GM11168 (cell line): ENCODE measurements at regions not wholly inside any gene's neighbourhood (a gene's known extent, or its start where the extent isn't known, plus 50 kb on each side); places are given as distances from the start of the nearest gene placed in this dataset.

Source experiments
- in situ Hi-C: fragments of 300-500 bp; cut with MboI; formaldehyde crosslinking; loops from one replicate; pipeline ENCODE4 v1.12.0; 2022; ENCODE audit warnings: low sequenced_read_pairs; ENCODE audit not compliant: unreplicated experiment

DNA sequence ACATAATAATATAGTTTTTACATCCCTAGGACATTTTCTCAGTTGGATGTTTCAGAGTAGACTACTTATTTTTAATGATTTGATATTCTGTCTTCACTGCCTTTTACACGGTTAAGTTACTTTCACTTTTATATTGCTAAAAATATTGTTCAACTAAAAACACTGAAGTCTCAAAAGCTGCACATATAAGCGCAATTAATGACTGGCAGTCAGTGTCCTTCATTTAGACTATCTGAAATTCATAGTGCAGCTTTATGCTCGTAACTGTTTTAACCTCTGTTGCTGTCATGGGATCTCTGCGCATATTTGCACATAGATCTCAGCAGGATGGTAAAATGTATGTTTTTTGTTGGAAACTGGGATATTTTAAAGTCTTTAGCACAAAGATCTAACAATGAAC is 864.3 kb downstream of the SLITRK6 start:
- in situ Hi-C loops = no loop called here

DNA sequence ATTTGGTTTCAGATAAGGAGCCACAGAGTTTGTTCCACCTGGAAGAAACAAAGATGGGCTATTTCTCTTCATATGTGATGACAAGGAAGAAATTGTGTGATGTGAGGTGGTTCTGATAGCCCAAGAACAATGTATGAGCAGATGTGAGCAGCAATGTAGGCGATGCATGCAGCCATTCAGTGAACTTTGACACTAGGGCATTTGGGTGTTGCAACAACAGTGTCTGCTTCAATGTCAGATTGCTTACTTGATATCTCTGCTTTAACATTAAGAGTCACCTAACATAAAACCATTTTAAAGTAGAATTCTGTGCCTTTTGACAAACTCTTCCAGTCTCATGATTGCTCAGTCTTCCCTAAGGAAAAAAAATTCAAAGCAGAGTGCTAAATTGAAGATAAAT is 865.4 kb downstream of the SLITRK6 start:
- in situ Hi-C loops = no loop called here

DNA sequence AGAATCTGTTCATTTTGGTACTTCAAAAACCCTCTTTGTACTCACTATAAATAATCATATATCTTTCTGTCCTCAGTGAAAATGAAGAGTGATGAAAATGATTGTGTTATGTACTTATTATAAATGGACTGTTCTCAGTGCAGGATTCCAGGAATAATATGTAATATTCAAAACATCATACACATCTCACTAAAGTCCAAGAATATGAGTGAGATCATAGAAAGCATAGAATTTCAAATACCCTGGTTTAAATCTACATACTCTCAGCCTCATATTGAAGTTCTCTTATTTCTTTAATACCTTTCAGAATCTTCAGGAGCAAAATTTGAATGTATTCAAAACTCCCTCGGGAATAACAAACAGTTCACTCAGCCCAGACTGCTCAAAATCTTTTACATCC is 868.0 kb downstream of the SLITRK6 start:
- in situ Hi-C loops = no loop called here

DNA sequence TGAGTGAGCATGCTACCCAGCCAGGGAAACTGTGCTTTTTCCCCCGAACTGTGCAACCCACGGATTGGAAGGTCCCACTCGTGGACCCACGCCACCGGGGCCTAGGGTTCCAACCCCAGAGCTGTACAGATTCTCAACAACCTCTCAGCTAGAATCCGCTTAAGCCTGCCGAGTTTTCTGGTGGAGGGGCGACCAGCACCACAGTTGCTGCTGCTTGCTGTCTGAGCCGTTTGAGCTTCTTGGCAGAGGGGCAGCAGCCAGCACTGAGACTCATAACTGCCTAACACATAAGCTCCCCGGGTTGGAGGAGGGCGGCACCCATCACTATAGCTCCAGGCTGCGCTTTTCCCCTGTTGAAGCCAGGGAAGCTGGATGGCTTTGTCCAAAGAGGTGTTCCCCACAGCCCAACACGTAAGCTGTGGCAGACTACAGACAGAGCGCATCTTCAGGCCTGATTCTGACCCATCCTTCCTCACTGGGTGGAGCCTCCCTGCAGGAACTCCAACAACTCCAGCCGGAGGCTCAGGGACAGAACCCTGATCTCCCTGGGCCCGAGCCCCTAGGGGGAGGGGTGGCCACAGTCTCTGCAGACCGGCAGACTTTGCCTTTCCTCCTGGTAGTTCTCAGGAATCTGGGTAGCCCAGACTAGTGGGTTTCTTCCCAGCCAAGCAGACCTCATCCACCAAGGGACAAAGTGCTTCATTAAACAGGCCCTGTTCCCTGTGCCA is 871.6 kb downstream of the SLITRK6 start:
- in situ Hi-C loops = no loop called here

DNA sequence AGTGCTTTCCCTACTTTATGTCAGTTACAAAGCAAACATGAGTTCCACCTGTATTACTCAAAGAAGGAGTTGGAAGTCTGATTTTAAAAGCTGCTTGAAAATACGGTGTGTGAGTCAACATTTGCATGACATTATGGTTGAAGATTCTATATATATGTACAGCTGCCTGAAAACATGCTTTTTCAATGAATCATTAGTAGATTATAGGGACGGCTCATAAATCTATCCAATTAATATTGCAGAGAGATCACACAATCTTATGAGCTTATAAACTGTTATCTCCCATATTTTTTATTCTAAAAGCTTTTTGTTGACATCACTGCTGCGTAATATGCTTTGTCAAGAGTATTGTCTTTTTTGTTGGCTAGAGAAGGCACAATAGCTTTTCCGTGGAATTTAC is 873.8 kb downstream of the SLITRK6 start:
- in situ Hi-C loops = no loop called here

DNA sequence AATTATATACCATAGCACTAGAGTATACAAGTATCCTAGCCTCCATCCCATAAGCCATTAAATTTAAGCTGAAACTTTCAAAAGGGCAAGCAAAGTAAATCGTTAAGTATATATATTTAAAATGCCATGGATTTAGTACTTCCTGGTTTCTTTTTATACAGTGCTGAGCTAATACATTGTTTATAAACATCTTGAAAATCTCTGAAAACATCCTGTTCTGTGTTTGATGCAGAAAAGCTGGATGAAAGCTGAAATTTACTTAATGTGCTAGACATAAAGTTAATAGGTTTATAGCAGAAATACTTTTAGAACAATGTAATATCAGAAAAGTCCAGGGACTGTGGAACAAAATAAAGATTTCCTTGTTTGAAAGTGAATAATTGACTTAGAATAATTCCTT is 875.4 kb downstream of the SLITRK6 start:
- in situ Hi-C loops = no loop called here

DNA sequence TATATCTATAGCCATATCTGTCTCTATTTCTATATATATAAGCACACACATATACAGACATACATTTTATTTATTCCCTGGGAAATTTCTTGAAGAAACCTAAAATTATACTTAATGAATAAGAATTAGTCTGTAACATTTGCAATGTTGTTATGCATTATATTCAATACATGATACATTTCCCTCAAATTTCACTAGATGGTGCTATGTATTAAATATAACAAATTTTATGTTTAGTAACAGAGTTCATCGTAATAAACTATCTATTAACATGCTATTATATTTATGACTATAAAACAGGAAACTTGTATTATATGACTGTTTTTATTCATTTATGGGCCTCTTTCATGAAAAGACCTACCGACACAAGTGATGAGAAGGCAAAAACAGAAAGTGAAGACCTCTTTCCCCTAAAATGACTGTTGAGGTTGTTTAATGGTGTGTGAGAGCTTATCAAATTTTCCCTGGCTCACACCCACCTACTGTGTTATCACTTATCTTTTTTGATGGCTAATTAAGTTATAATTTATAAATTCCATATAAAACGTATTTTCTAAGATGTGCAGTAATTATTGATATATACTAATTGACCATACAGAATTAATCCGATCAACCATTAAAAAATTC is 881.9 kb downstream of the SLITRK6 start:
- in situ Hi-C loops = no loop called here

DNA sequence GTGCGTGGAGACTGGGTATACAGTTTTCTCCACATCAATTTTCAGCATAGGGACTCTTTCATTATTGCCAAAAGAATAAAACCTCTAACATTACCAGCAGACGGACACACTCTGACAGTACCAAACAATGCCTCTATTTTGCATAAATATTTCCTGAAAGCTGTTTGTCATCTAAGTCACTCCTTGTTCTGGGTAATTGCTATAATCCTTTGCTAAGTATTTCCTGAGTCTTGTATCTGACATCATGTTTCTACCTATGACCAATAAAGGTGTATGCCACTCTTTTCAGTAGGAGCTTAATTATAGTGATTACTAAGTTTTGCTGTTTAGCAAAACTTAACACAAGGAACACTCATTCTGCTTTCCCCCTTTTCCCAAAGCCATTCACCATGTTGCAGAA is 886.5 kb downstream of the SLITRK6 start:
- in situ Hi-C loops = no loop called here

DNA sequence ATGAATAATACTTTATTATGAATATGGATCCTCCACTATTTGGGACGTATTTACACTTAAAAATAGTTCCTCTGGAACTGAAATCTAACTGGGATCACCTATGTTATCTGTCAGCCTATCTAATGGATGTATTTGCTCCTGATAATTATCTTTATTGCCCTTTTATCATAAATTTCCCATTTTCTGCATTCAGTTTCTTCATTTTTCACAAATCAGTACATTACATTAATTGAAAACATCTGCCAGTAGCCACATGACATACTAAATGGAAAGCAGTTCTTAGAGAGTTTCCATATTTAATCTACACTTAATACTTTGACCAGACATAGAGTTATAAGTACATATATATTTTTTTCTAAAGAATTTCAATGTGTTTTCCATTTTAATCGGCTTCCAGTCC is 888.8 kb downstream of the SLITRK6 start:
- in situ Hi-C loops = no loop called here

DNA sequence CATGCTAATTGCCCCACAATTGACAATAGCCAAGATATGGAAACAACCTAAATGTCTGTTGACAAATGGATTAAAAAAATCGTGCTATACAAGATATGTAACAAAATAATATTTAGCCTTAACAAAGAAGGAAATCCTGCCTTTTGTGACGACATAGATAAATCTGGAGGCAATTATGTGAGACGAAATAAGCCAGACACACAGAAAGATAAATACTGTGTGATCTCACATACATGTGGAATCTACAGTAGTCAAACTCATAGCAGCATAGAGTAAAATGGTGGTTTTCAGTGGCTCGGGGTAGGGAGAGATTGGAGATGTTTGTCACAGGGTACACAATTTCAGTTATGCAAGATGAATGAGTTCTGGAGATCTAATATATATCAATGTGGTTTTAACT is 895.8 kb downstream of the SLITRK6 start:
- in situ Hi-C loops = no loop called here

DNA sequence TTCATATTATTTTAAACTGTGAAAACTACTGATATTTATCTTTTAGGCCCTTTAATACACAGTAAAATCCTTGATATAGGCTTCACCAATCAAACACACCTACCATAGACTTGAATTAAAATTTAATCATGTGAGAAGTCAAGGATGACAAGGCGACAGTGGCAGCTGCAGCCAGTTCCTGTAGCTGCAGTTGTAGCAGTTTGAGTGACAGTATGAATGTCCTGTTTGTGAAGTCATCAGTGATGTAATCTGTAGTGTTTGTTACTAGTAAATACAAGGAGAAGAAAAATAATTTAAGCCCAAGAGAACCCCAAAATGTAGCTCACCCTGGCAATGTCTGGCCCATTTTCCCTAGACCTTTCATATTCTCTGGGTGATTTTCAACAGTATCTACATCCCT is 897.0 kb downstream of the SLITRK6 start:
- in situ Hi-C loops = no loop called here

DNA sequence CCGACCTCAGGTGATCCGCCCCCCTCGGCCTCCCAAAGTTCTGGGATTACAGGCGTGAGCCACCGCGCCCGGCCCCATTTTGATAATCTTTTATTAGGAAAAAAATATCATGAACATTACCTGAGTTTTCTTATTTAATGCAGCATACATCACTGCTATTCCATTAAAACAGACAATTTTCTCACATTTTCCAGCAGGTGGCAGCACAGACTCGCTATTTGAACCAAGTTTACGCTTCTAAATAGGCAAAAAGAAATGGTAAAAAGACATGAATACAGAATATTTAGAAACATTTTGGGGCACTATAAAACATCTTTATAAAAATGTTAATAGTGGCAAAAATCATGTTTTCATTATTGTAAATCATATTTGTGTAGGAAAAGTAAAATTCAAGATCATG is 903.1 kb downstream of the SLITRK6 start:
- in situ Hi-C loops = loop anchor here (10.0 kb wide), 1 partner anchor 909 kb away; no protein-coding TSS in a partner anchor

DNA sequence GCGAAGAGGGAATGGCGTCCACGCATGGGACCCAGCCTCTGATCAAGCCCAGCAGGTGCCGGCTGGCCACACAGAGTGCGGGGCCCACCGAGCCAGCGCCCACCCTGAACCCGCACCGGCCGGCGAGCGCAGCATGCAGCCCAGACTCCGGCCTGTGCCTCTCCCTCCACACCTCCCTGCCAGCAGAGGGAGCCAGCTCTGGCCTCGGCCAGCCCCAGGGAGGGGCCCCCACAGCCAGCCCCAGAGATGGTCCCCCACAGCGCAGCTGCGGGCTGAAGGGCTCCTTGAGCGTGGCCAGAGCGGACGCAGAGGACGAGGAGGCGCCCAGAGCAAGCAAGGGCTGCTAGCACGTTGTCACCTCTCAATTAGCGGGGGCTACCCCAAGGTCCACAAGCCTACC is 904.5 kb downstream of the SLITRK6 start:
- in situ Hi-C loops = loop anchor here (10.0 kb wide), 1 partner anchor 910 kb away; no protein-coding TSS in a partner anchor

DNA sequence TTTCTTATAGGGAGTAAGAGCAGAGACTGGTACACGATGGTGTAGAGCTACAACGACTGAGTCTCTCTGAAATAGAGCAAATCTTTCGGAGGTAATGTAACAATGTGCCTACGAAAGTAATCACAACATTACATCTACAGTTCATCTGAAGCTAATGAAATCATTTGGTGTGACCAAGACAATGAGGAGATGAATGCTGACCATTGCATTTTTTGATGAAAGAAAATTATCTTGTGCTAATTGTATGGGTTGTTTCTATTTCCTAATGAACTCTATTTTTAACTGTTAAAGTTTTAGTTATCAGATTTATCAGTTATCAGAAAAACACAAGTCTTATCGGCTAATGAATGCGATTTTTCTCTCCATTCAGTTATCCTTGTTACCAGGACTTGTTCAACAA is 913.4 kb downstream of the SLITRK6 start:
- in situ Hi-C loops = no loop called here

DNA sequence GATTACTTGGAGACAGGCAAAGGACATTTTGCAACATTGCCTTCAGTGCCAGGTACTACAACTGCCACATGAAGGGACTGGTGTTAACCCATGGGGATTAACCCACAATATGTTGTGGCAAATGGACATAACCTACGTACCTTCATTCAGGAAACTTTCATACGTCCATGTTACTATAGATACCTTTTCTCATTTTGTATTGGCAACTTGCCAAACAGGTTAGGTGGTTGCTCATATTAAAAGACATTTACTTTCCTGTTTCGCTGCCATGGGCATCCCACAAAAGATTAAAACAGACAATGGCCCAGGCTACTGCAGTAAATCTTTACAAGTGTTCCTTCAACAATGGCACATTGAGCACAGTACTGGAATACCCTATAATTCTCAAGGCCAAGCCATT is 925.3 kb downstream of the SLITRK6 start:
- in situ Hi-C loops = no loop called here

DNA sequence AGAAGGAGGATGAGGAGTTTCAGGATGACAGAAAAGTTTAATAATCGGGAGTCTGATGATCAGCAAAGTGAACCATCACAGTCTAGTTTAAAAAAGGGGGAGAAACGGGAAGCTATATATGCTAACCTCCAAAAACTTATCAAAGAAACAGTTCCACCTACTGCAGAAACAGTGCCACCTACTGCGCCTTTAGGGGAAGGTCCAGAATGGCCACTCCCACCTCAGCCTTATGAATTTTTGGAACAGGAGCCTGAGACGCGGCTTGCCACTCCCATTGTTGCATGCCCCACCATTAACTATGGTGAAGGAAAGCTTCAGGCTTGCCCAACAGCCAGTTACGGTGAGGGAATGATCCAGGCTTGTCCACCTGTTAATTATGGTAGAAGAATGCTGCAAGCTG is 929.0 kb downstream of the SLITRK6 start:
- in situ Hi-C loops = no loop called here

DNA sequence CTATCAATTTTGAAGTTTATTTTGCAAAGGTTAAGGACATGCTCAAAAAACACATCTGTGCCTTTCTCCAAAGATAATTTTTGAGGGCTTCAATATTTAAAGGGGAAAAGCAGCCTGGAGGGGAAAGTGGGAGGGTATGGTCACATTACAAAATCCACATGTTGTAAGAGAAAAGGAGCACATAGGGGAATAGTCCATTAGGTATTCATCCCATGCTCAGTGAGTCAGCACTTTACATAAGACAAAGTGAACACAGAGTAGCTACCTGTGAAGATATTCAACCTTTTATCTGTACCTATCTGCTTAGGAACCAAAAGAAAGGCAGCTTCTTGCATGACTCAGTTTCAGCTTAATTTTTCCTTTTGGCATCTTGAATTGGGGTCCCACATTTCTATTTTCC is 932.0 kb downstream of the SLITRK6 start:
- in situ Hi-C loops = no loop called here

DNA sequence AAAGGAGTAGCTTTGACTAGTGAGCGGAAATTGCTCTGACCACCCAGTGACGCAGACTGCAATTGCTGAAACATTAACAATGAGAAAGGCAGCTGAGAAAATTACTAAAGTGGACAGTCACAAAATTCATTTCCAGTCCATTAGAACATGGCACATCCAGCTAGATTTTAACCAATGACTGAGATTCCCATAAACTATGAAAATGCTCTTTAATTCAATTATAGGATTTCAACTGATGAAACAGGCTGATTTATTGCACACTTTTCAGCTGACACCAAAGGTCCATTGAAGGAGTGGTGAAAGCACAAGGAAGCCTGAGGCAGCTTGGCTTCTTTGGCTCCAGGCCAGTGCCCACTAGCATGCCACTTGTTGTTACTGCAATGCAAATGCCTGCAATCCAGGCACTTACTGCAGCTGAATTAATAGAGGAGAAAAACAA is 933.4 kb downstream of the SLITRK6 start:
- in situ Hi-C loops = no loop called here

DNA sequence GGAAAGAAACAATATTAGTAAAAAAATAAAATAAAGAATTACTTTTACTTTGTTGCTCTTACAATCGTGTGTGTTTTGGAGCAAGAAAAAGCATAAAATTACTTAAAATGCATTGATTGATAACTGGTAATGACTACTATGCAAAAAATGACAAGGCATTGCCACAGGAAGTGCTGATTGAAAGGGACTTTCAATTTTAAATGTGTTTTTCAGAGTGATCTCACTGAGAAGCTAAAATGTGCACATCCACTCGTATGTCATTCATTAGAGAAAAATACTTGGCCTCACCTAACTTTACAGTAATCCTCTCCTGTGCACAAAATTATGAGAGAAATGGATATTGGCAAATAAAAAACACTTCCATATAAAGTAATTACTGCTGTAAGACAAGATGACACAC is 934.9 kb downstream of the SLITRK6 start:
- in situ Hi-C loops = no loop called here

DNA sequence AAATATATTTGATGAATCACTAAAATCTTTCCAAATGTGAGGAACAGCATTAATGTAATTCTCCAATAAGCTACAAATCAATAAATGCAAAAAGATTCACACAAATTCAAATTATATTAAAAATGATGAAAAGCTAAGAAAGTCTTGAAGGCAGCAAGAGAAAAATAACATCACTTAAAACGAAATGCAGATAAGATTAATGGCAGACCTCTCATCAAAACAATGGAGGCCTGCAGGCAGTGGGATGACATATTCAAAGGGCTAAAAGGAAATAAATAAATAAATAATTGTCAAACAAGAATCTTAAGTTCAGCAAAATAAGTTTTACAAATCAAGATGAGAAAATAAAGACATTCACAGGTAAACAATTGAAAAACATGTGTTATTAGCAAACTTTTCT is 952.1 kb downstream of the SLITRK6 start:
- in situ Hi-C loops = no loop called here

DNA sequence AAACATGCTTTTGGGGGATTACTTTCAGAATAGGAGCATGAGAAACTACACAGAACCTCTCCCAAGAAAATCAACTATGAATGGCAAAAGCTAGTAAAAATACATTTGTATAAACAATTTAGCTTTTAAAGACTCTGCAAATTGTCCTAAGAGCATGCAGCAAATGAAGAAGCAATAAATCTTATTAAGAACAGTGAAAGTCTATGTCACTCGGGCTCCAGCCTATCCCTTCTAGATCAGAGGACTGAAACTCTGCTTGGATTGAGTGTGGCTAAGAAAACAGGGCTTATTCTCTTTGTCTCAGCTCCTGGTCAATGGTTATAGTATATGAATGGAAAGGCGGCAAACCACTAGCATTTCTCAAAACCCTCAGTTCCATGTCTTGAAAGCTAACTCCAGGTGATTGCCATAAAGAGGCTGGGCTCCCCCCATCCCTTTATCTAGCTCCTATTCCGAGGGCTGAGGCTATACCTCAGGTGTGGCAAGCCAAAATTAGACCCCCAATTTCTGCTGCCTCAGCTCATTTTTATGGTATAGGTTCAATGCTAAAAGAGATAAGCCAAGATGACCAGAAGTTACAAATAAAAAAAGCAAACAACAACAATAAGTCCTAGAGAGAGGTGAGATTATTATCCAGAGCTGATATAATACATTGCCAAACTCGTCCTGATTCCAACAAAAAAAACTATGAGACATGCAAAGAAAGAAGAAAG is 953.2 kb downstream of the SLITRK6 start:
- in situ Hi-C loops = no loop called here
